Left renal pelvis (tissue), 4 donors: ENCODE measurements at regions not wholly inside any gene's neighbourhood (a gene's known extent, or its start where the extent isn't known, plus 50 kb on each side); places are given as distances from the start of the nearest gene placed in this dataset.
"Not testable (repeated sequence)": the region's sequence is repeated elsewhere in the genome, so short reads cannot be mapped to it uniquely, and the experiment has no call there.

Experiments
- DNase-seq, 4 donors: peaks; one replicate each; pipeline ENCODE4 v3.0.0-alpha.2; 2013; ENCODE audit warnings: low read depth in 4 of 4, low spot score in 3 of 4

DNA sequence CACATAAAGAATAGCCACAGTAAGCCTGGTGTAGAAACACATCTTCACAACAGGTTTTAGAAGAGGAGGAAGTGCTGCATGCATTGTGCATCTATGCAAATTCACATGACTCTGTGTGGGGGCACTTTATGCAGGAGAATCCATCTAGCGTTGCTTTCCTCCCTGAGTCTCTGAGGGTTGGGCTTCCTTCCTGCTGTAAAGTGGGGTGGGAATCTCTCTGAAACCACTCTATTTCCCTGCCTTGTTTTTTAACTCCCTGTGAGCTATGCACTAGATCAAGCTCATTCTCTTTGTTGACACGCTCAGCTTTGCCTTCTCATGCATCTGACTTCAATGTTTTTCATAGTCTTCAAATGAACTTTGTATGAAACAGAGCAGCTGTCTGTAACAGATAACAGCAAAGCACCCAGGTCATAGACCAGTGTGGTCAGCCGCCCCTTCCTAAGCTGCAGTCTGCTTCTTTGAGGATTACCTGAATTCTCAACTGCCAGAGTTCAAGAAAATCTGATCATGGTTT is 102.7 kb upstream of the DPH5 start:
- DNase-seq, result no peak

DNA sequence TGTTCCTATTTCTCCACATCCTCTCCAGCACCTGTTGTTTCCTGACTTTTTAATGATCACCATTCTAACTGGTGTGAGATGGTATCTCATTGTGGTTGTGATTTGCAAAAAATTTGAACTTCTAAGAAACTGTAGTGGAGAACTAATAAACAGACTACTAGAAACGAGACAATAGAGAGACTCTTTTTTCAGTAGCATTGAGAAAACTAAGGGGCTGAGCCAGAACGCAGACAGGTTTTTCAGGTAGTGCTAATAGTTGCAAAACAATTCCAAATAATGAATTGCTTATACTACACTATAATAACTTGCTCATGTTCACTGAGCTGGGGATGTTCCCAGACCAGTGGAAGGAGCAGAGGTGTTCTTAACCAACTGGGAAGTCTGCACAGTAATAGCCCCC is 98.8 kb upstream of the DPH5 start:
- no peak for DNase-seq

DNA sequence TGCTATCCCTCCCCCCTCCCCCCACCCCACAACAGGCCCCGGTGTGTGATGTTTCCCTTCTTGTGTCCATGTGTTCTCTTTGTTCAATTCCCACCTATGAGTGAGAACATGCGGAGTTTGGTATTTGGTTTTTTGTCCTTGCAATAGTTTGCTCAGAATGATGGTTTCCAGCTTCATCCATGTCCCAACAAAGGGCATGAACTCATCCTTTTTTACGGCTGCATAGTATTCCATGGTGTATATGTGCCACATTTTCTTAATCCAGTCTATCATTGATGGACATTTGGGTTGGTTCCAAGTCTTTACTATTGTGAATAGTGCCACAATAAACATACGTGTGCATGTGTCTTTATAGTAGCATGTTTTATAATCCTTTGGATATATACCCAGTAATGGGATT is 98.3 kb upstream of the DPH5 start:
- DNase-seq, result not testable (repeated sequence)

GRCh38 chr1:101122452-101123166 is 97.0 kb upstream of the DPH5 start:
- no peak for DNase-seq

- DNase-seq, result no peak
Measured at GRCh38 chr1:101121975-101122374, 96.4 kb upstream of the DPH5 start.

DNA sequence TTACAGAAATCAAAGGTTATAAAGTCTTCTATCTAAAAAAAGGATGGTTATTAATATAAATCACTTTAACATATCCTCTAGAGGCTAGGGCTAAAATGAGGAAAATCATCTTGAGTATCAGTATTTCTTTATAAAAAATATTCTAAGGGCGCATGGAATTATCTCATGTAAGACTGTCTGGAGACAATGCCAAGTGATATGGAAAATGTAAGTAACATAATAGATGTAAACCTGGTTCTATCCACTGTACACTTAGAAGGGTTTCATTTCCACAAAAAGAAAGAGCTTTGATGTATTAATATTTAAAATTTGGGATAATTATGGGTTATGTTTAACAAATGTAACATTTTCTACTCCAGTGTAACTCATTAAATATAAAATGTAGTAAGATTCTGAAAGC is 95.9 kb upstream of the DPH5 start:
- DNase-seq, result no peak

DNA sequence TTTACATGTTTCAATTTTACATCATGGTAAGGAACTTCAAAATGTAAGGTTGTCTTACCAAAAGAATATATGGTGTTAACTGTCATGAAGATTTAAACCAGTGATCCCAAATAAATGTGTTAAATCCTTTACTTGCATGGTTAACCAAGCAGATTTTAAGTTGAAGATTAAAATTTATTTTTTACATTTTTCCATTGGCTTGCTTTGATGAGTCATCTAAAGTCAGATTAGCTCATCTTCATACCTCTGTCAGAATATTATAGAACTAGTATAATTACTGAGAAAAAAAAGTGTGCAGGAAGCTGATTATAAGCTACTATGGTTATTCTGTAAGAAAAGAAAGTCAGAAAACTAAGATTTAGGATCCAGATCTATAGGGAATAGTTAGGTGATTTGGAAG is 95.3 kb upstream of the DPH5 start:
- no peak for DNase-seq

- DNase-seq, result no peak
Measured at GRCh38 chr1:101119289-101119688, 93.7 kb upstream of the DPH5 start.

- no peak for DNase-seq
Measured at GRCh38 chr1:101116006-101116405, 90.4 kb upstream of the DPH5 start.

DNA sequence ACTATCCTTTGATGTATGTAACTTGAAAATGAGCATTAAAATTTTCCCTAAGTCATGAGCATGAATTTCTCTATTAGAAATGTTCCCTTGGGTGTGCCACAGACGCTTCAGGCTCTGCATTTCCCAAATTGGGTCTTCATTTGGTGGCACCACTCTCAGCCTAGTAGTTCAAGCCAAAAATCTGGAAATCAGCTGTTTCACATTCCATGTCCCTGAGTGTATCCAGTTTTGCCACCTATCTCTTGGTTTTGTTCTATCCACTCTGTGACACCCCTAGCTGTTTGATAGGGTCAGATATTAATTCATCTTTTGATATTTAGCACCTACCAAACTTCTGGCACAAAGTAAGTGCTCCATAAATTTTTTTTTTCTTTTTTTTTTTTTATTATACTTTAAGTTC is 89.5 kb upstream of the DPH5 start:
- DNase-seq, result no peak

- DNase-seq, result not testable (repeated sequence)
Measured at GRCh38 chr1:101114128-101114527, 88.5 kb upstream of the DPH5 start.

DNA sequence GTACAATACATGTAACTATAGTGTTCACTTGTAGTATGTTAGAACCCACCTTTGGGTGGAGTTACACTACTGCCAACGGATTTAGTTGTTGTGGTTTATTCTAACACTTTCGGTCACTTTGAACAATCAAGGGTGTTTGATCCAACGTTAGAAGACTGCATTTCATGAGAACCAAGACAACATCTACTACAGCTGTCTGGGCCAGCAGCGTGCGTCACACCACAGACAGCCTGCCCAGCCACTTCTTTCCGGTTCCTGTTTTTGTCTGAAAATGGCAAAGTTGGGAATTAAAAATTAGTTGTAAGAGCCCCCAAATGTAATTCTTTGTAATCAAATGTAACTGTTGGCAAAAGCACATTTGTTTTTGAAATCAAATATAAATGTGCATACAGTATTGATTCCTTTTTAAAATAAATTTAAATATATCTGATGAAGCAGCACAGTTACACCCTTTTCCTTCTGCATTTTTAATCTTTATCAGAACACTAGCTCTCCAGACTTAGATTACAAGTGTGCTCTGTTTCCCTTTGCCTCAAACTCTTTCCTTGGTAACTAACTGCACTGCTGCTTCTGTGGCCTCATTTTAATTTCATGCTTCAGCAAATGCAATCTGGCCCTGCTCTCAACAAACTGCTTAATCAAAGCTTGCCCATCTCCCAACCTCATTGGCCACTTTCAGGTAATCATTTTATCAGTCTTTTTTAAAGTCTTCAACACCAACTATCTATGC is 86.6 kb upstream of the DPH5 start:
- DNase-seq, result no peak

GRCh38 chr1:101111461-101111860 is 85.9 kb upstream of the DPH5 start:
- DNase-seq, result no peak

DNA sequence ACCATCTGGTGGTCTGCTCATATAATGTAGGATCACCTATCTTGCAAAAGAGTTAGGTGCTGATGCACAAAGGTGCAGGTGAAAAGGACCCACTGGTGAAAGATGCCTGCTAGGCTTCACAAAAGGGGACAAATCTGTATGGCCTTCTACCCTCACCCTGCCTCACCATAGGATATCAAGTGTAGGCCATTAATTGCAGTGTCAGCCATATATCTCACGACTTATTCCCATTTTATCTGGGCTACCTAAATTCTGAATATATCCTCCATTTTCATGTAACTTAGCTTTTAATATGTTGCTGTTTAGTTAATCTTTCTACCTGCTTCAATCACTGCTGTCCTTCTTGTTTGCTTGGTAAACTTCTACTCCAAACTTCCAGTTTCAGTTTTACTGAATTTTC is 84.2 kb upstream of the DPH5 start:
- no peak for DNase-seq

DNA sequence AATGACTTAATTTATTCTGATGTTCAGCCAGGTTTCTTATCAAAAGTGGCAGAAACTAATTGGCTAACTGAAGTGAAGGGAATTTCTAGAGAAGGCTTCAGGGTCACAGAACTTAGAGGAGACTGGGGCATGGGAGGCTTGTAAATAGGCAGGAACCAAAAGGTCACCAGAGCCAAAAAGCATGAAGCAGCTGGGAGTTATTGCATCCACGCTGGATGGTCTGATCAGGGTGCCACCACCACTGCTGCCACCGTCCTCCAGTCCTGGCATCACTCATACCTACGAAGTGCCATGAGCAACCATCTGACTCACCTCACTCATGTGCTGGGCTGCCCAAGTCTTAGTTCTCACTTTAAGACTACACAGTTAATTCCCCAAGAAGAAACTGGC is 82.5 kb upstream of the DPH5 start:
- no peak for DNase-seq

DNA sequence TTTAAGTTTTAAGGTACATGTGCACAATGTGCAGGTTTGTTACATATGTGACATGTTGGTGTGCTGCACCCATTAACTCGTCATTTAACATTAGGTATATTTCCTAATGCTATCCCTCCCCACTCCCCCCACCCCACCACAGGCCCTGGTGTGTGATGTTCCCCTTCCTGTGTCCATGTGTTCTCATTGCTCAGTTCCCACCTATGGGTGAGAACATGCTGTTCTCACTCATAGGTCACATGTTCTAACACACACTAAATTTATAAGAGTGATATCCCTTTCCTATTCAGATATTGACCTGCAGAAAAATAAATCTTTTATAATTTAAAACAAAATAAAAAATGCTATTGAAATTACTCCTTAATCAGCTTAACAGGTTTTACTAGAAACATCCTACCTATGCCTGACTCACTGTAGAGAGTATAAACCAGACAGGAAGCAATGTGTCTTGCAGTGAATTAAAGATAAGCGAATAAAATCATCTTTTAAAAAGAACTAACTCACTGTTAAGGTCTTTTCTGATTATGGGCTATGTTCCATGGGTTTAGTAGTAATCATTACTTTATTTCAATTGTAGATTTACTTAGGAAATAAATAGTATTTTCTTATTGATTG is 82.0 kb upstream of the DPH5 start:
- no peak for DNase-seq

DNA sequence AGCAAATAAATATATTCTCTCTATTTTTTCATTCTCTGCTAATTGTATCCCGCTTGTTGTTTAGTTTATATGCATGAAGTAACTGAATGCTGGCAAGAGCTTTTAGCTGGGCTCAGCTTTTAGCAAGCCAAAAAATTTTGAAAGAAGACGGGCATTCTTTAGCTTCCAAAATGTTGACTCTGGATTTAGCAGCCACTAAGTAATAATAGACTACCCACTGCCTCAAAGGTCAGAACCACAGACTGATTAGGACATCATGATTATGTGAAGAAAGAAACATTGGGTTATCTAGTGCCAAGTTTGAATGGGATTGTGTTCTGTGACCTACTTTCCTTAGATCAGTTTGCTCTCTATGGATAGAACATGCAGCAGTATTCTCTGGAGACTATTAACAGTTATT is 80.3 kb upstream of the DPH5 start:
- no peak for DNase-seq

DNA sequence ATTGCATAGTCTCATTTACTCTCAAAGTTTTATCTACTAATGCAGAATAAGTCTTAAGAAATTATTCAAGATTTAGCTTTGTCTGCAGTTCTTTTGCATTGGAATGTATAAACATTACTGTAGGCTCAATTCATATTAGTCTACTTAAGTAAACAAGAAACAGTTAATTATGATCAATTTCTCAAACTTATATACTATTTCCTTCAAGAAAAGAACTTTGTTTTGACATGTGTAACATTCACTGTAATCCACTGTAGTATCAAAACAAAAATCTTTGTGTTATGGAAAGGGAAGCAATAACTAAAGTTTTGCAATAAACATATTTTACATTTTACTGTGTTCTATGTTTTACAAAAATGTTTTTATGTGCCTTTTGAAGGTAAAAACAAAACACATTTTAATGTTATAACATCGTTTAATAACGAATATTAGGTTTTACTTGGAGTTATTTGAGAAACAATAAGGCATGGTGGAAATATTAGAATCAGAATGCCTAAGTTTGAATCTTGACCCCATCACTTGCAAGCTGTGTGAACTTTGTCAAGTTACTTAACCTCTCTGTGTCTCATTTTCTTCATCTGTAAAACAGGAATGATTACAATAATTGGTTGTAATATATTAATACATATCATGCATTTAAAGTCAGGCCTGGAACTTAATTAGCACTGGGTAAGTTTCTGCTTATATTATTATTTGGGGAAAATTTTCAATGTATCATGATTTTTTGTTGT is 77.0 kb upstream of the DPH5 start:
- DNase-seq, result no peak

GRCh38 chr1:101101360-101101759 is 75.8 kb upstream of the DPH5 start:
- no peak for DNase-seq

DNA sequence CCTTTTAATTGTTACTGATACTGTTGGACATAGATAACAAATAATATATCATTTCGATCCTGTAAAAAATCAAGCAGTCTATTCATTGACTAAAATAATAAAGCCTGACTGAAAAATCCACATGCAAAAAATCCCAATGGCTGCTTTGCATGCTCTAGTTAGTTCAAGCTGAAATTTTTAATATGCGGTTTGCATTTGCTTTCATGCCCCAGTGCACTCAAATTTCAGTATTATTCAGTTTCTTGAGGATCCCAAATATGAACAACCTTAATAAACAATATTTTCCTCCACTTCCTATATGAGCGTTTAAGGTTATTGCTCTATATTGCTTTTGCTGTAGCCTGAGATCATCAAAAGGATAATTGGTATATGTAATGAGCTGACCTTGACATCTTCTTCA is 75.1 kb upstream of the DPH5 start:
- no peak for DNase-seq

DNA sequence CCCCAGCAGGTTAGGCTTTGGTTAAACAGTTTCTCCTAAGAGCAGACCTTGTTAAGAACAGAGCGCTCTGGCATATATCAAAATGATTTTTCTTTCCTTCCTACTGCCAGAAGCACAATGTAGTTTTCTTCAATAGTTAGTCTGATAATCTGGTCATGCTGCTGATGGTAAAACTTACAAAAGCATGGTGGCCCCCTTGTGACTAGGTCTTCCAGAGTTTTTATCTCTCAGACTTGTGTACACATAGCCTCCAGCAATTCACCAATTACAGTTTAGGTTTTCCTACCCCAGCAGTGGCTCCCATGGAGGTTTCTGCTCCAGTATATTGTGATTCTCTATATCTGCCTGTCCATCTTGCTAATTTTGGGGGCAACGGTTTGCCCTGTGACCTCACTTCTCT is 73.3 kb upstream of the DPH5 start:
- no peak for DNase-seq
